GM12891 (cell line): ENCODE measurements at regions not wholly inside any gene's neighbourhood (a gene's known extent, or its start where the extent isn't known, plus 50 kb on each side); places are given as distances from the start of the nearest gene placed in this dataset.

Source experiments
- PAX5 ChIP-seq: IDR thresholded peaks from 2 replicates; pipeline ENCODE4 v1.6.1; 2011; ENCODE audit warnings: low read length, moderate library complexity, mild to moderate bottlenecking; ENCODE audit not compliant: insufficient read depth, severe bottlenecking
- POLR2A ChIP-seq: IDR thresholded peaks from 2 replicates; pipeline ENCODE4 v1.6.1; 2011; ENCODE audit warnings: low read depth, low read length, control low read depth
- POLR2AphosphoS5 ChIP-seq: IDR thresholded peaks from 2 replicates; pipeline ENCODE4 v1.6.1; 2011; ENCODE audit warnings: low read depth, low read length, control low read depth
- SPI1 ChIP-seq: IDR thresholded peaks from 2 replicates; pipeline ENCODE4 v1.6.1; 2011; ENCODE audit warnings: low read depth, low read length, control low read depth
- TAF1 ChIP-seq: IDR thresholded peaks from 2 replicates; pipeline ENCODE4 v1.6.1; 2011; ENCODE audit warnings: low read depth, low read length, control low read depth

- TF ChIP-seq POLR2AphosphoS5, result no peak
- TF ChIP-seq TAF1, result no peak
- no peak for TF ChIP-seq SPI1
- no peak for TF ChIP-seq POLR2A
- TF ChIP-seq PAX5, result no peak
Observed at GRCh38 chr5:2663489-2663888, 88.0 kb downstream of the IRX2 start.
